Lower leg skin (tissue), 4 donors: ENCODE measurements at regions not wholly inside any gene's neighbourhood (a gene's known extent, or its start where the extent isn't known, plus 50 kb on each side); places are given as distances from the start of the nearest gene placed in this dataset.
A peak's percentile ranks its signal among the peaks of the same experiment; 100 is the strongest.

Source experiments
- DNase-seq, 2 donors: peaks; one replicate each; pipeline ENCODE4 v3.0.0-alpha.2; 2019; ENCODE audit warnings: low spot score in 2 of 2
- H3K4me3 ChIP-seq: fragments of 200-600 bp; sonication (generic); 2 replicates; pipeline ENCODE4 v1.5.1; 2017; ENCODE audit warnings: mild to moderate bottlenecking, low read depth; ENCODE audit not compliant: poor library complexity, severe bottlenecking
- CTCF ChIP-seq, 3 donors: fragments of 450-650 bp; IDR thresholded peaks; one replicate each; pipeline ENCODE4 v1.5.1; 2016; ENCODE audit warnings: antibody characterized with exemption in 3 of 3, mild to moderate bottlenecking in 3 of 3, moderate library complexity in 2 of 3
- POLR2A ChIP-seq, 2 donors: fragments of 450-650 bp; IDR thresholded peaks; one replicate each; pipeline ENCODE4 v1.6.1; 2016 to 2017; ENCODE audit warnings: antibody characterized with exemption in 2 of 2, mild to moderate bottlenecking in 1 of 2, moderate library complexity in 1 of 2
- WGBS, 2 donors: methylation state at CpG; one replicate each; pipeline ENCODE4 v1.1.5; 2018; 5-methylcytosine and 5-hydroxymethylcytosine counted together
- intact Hi-C: fragments of 100-400 bp; cut with DNase I; formaldehyde crosslinking; loops from one replicate; pipeline ENCODE4 v1.15.0; 2023; ENCODE audit warnings: low total_unique reads

GRCh38 chr3:23113455-23114171, 89.5 kb upstream of the UBE2E2 start:
- intact Hi-C loops: no loop called here
- 42 to 48% methylated on average over 9 of the region's 9 CpGs for WGBS, 2 donors
- no peak overlapping the region for H3K4me3 ChIP-seq
- DNase-seq: peak in 1 of 2 donors; percentile 86
- TF ChIP-seq POLR2A (IDR thresholded peaks at IDR 0.05) (no peak), CTCF (IDR thresholded peaks at IDR 0.05) (no peak)

- intact Hi-C loops: no loop called here
- H3K4me3 ChIP-seq: no peak overlapping the region
- DNase-seq: no peak
- TF ChIP-seq CTCF (IDR thresholded peaks at IDR 0.05): no peak
- TF ChIP-seq POLR2A (IDR thresholded peaks at IDR 0.05): no peak
- 77 to 82% methylated on average over 2 of the region's 2 CpGs for WGBS, 2 donors
These were observed 88.7 kb upstream of the UBE2E2 start for GRCh38 chr3:23114432-23114831.

- intact Hi-C loops: no loop called here
- no peak overlapping the region for H3K4me3 ChIP-seq
- DNase-seq: no peak
- TF ChIP-seq POLR2A (IDR thresholded peaks at IDR 0.05) (no peak), CTCF (IDR thresholded peaks at IDR 0.05) (no peak)
- 68 to 74% methylated on average over 3 of the region's 3 CpGs for WGBS, 2 donors
These were observed 87.8 kb upstream of the UBE2E2 start for GRCh38 chr3:23115171-23115877.

- no peak for TF ChIP-seq CTCF (IDR thresholded peaks at IDR 0.05)
- no peak for TF ChIP-seq POLR2A (IDR thresholded peaks at IDR 0.05)
- no peak for DNase-seq
- 18 to 20% methylated on average over 3 of the region's 3 CpGs for WGBS, 2 donors
- intact Hi-C loops: no loop called here
- no peak overlapping the region for H3K4me3 ChIP-seq
These were observed 86.9 kb upstream of the UBE2E2 start for GRCh38 chr3:23116081-23116837.

- no peak for DNase-seq
- TF ChIP-seq POLR2A (IDR thresholded peaks at IDR 0.05): no peak
- no peak for TF ChIP-seq CTCF (IDR thresholded peaks at IDR 0.05)
- intact Hi-C loops: no loop called here
- no peak overlapping the region for H3K4me3 ChIP-seq
- 33 to 67% methylated on average over 1 of the region's 1 CpG for WGBS, 2 donors
These were observed 85.3 kb upstream of the UBE2E2 start for GRCh38 chr3:23117856-23118255.
